Stimulated activated naive CD4-positive, alpha-beta T cell (primary cell): ENCODE measurements at regions not wholly inside any gene's neighbourhood (a gene's known extent, or its start where the extent isn't known, plus 50 kb on each side); places are given as distances from the start of the nearest gene placed in this dataset.

Experiments used
- DNase-seq, 6 experiments: peaks; one replicate each; lab custom pipeline; 2025; lab: John Stamatoyannopoulos, UW

DNA sequence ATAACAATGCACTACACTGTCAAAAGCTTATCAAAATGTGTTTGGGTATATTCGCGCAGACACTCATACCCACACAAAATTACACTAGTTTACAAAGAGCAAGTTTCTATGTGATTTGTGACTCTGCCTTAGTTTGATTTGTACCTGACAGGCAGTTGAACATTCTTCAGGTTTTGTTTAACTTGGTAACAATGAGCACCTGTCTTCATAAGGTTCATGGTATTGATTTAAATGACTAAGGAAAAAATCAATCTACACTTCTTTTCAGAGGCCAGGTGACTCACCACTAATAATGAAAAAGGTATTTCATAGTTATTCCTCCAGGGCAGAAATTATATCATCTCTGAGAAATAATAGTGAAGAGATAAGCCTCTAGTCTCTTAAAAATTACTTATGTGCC, 1114.6 kb upstream of the AGA start:
- DNase-seq = no peak

DNA sequence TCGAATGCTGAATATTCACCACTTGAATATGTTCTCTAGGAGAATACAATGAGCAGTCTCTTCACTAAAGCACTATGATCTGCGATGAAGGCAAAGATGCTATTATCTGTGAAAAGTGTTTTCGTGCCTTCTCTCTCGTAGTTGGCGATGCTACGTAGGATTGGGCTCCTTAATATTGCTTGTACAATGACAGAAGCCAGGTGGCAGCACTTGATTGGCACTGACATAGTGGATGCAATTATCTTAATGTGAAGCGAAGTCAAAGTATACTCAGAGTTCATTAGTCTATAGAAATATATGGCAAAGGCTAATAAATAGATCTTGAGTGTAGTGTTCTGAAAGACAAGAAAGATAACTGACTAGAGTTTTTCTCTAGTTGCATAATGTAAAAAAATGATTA, 1135.7 kb upstream of the AGA start:
- DNase-seq = no peak

GRCh38 chr4:178595500-178596138, 1153.4 kb upstream of the AGA start:
- no peak for DNase-seq

DNA sequence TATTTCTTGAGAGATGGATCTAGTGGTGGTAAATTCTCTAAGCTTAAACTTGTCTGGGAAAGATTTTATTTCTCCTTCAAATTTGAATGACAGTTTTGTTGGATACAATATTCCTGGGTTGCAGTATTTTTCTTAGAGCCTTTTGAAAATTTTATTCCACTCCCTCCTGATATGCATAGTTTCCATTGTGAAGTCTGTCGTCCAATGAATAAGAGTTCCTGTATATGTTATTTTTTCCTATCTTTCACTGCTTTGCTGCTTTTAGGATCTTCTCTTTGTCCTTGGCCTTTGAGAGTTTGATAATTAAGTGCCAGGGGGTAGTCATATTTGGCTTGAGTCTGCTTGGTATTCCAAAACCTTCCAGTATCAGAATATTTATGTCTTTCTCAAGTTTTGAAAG, 1156.4 kb upstream of the AGA start:
- no peak for DNase-seq

GRCh38 chr4:178599521-178599920, 1157.3 kb upstream of the AGA start:
- no peak for DNase-seq

- DNase-seq = no peak
Measured at GRCh38 chr4:178602833-178603232, 1160.6 kb upstream of the AGA start.

DNA sequence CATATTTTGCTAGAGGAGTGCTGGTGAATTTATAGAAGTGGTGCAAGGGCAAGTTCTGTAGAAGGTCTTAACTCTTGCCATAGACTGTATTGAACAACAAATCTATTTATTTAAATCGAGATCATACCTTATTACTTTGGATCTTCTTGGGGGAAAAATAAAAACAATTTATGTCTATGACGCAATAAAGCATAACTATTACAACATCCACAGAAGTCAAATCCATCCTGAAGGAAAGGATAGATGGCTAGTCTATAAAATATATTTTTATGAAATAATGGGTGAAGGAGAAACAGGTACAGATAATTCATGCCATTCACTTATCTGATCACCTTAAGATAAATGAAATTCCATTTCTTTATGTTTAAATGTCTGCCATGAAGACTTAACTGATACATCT, 1168.8 kb upstream of the AGA start:
- no peak for DNase-seq

GRCh38 chr4:178612733-178613132, 1170.5 kb upstream of the AGA start:
- no peak for DNase-seq

DNA sequence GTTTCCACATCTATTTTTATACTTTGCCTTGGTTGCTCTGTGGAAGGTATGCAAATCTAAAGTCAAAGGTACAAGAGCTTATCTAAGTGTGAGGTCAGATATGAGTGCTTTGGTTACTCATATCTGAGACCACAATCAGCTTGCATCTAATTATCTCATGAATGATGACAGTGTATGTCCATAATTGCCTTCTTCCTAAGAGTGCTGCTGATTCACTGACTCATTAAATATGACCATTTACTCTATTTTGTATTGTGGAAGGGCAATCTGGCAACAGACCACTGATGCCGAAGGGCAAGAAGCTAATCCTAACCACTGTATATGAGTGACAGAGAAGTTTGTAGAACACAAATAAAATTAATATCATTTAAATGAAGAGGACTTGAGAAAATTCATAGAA, 1190.2 kb upstream of the AGA start:
- no peak for DNase-seq

DNA sequence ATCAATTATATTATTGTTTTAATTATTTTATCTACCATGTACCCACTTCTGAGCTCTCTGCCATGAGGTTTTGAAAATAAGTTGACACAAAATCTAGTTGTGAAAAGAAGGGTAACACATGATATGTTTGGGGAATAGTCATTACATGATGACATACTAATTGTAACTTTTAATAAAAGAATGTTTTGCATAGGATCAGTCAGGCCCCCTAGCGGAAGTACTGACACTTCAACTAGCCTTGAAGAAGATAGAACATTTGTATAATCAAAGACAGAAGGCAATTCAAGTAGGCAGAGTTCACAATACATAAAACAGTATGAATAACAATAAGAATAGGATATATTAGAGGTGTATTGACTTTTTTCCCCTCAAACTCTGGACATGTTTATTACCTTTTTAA, 1191.0 kb upstream of the AGA start:
- no peak for DNase-seq

DNA sequence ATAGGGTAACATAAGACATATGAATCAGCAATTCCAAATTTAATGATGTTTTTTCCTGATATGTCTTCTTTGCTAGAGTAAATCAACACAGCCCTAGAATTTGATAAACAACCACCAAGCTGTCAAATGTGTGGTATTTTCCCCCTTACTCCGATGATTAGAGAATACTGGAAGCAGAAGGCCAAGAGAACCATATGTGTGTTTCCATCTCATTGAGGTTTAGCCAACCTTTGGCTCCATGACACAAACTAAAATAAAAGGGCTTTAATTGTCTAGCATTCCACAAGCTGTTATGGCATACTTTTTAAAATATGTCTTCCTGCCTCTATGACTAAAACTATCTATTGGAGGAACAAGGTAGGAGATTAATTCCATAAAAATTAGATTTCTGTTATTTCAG, 1222.4 kb upstream of the AGA start:
- DNase-seq = no peak

- DNase-seq = no peak
Measured at GRCh38 chr4:178665916-178666315, 1223.7 kb upstream of the AGA start.

- no peak for DNase-seq
Measured at GRCh38 chr4:178671766-178672165, 1229.5 kb upstream of the AGA start.

DNA sequence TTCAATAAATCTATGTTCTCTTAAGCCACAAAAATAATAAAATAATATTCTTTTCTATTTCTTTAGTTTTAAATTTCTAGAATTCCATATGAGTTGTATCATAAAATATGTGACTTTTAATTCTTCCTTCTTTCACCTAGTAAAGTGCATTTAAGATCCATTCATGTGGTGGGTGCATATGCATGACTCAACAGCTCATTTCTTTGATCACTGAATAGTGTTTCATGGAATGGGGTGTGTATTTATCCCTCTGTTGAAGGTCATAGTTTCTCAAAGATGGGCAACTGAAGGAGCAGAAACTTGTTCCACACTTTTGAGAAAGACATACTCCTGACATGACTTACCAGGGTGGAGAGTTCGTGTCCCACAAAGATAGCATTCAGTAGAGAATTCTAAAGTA, 1230.3 kb upstream of the AGA start:
- DNase-seq = no peak

- DNase-seq = no peak
Measured at GRCh38 chr4:178681871-178682270, 1239.6 kb upstream of the AGA start.

DNA sequence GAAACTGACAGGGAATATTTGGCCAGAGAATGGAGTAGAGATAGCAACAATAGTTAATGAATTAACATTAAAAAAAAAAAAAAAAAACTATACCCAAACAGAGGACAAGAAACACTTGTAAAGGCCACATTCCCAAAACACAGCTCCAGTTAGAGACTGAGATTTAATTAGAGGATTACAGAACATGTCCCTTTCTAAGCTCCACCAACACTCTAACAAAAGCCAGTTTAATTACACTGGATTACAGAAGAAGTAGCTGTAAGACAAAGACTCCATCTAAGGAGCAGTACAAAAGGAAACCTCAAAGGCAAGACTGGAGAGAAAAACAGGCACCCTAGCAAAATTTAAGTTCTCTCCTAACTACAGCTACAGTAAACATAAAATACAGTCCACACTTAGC, 1247.7 kb upstream of the AGA start:
- DNase-seq = no peak

- no peak for DNase-seq
Measured at GRCh38 chr4:178693816-178694215, 1251.6 kb upstream of the AGA start.

- no peak for DNase-seq
Measured at GRCh38 chr4:178696515-178696914, 1254.3 kb upstream of the AGA start.

DNA sequence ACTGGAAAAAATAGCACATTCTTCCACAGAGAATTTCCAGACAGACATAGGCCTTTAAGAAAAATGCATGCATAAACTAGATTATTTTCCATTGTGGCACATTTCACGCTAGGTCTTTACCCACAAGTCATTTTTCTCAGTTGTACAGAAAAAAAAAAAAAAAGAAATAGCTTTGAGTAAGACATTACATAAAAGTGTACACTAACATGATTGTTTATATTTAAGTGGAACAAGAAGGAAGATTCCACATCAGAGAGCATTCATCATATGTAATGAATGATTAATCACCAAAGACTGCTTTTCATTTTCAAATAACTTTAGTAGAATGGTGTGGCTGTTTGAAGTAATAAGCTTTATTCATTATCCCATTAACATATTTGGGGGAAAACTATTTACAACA, 1270.2 kb upstream of the AGA start:
- DNase-seq = no peak

GRCh38 chr4:178738026-178738425, 1295.8 kb upstream of the AGA start:
- DNase-seq = no peak

- no peak for DNase-seq
Measured at GRCh38 chr4:178745203-178745602, 1303.0 kb upstream of the AGA start.

DNA sequence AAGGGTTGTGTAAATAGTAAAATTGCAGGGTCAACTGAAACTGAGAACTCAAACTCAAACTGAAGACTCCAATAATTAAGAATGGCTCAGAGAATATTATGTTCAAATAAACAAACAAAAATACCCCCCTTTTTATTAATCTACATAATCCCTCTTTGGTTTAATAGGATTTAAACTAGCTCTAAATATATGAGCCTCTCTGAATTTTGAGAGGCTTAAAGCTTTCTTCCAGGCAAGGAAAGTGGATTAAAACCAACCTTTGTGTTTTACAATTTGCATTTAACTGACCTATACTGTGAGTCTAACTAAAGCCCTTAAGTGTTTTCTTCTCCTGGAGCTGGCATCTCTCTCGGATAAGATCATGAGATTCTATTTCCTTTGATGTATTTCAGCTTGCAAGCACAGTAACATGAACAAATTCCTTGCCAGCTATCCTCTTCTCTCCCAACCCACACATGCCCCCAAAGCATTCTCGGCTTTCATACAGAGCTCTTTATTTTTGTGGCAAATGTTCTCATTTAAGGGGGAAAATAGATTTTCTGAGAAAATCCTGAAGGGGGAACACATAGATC, 1310.8 kb upstream of the AGA start:
- DNase-seq = no peak

DNA sequence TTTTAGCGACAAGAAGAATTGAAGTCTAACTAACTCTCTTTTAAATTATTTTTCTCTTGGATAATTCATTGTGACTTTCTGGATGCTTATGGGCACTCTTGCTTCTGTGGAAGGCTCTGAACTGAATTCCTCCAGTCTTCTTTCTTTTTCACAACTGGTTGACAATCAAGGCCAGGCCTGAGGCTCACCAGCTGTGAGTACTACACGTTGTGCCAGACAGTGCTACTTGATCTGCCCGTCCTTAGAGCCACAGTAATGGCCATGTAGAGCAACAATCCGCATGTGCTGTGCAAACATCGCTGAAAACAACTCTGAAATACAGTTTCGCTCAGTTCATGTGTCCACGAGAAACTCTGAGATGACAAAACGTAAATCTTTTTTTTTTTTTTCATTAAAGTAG, 1336.3 kb upstream of the AGA start:
- no peak for DNase-seq

- DNase-seq = no peak
Measured at GRCh38 chr4:178781779-178782178, 1339.5 kb upstream of the AGA start.
